Lower leg skin (tissue), 3 donors: ENCODE measurements at regions not wholly inside any gene's neighbourhood (a gene's known extent, or its start where the extent isn't known, plus 50 kb on each side); places are given as distances from the start of the nearest gene placed in this dataset.

Source experiments
- POLR2A ChIP-seq, 2 donors: fragments of 450-650 bp; IDR thresholded peaks; one replicate each; pipeline ENCODE4 v1.6.1; 2016 to 2017; ENCODE audit warnings: antibody characterized with exemption in 2 of 2, mild to moderate bottlenecking in 1 of 2, moderate library complexity in 1 of 2
- TF ChIP-seq, protein P1 (sequence below), 3 donors: fragments of 450-650 bp; IDR thresholded peaks; one replicate each; pipeline ENCODE4 v1.5.1; 2016; ENCODE audit warnings: antibody characterized with exemption in 3 of 3, mild to moderate bottlenecking in 3 of 3, moderate library complexity in 2 of 3

DNA sequence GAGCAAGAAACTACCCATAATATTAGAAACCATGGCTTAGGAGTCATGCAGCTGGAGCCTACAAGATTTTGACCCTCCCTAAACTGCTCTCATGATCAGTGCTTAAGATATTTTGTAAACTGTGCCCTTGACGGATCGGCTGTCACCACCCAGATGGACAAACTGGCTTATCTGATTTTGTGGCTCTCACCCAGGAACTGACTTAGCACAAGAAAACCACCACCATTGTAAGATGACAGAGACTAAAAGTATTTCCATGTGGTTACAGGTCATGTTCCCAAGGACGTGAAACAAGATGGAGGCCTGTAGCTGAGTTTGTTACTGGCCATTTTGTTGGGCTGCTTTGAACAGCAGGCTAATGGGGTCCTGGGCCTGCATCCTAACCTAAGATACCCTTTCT, 940.9 kb downstream of the OTOL1 start:
- TF ChIP-seq, protein P1, sequence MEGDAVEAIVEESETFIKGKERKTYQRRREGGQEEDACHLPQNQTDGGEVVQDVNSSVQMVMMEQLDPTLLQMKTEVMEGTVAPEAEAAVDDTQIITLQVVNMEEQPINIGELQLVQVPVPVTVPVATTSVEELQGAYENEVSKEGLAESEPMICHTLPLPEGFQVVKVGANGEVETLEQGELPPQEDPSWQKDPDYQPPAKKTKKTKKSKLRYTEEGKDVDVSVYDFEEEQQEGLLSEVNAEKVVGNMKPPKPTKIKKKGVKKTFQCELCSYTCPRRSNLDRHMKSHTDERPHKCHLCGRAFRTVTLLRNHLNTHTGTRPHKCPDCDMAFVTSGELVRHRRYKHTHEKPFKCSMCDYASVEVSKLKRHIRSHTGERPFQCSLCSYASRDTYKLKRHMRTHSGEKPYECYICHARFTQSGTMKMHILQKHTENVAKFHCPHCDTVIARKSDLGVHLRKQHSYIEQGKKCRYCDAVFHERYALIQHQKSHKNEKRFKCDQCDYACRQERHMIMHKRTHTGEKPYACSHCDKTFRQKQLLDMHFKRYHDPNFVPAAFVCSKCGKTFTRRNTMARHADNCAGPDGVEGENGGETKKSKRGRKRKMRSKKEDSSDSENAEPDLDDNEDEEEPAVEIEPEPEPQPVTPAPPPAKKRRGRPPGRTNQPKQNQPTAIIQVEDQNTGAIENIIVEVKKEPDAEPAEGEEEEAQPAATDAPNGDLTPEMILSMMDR (IDR thresholded peaks at IDR 0.05) = no peak
- TF ChIP-seq POLR2A (IDR thresholded peaks at IDR 0.05) = no peak
